ENCODE measurements at regions not wholly inside any gene's neighbourhood (a gene's known extent, or its start where the extent isn't known, plus 50 kb on each side); places are given as distances from the start of the nearest gene placed in this dataset.
"Not testable (repeated sequence)": the region's sequence is repeated elsewhere in the genome, so short reads cannot be mapped to it uniquely, and the experiment has no call there.

DNA sequence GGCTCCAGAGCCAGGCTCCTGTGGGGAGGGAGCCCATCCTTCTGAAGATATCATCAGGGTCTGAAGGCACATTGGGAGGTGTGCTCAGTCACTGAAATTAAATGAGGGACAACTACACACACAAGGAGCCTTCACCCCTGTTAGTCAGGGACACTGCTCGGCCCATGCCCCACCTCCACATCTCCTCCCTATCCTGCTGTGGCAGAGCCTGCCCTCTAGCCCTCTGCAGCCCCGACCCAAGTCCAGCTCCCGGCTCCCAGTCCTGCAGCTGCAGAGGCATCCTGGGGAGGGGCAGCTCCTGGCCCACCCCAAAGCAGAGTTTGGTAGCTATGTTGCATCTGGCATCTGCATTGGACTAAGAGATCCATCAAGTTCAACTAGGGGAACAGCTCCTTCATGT is 136.3 kb downstream of the ZNF248 start (continued):
- TF ChIP-seq, protein P1, sequence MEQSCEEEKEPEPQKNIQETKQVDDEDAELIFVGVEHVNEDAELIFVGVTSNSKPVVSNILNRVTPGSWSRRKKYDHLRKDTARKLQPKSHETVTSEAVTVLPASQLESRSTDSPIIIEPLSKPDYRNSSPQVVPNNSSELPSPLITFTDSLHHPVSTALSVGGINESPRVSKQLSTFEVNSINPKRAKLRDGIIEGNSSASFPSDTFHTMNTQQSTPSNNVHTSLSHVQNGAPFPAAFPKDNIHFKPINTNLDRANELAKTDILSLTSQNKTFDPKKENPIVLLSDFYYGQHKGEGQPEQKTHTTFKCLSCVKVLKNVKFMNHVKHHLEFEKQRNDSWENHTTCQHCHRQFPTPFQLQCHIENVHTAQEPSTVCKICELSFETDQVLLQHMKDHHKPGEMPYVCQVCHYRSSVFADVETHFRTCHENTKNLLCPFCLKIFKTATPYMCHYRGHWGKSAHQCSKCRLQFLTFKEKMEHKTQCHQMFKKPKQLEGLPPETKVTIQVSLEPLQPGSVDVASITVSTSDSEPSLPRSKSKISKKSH (CRISPR knock-in tag; IDR thresholded peaks at IDR 0.05; ENCODE audit: borderline replicate concordance), result no peak
- no peak for TF ChIP-seq SNAPC4 (CRISPR knock-in tag; IDR thresholded peaks at IDR 0.05)
- TF ChIP-seq ARID4A (CRISPR knock-in tag; IDR thresholded peaks at IDR 0.05; ENCODE audit: borderline replicate concordance), result no peak
- TF ChIP-seq PHF21A (CRISPR knock-in tag; IDR thresholded peaks at IDR 0.05), result no peak
- TF ChIP-seq, protein P2, sequence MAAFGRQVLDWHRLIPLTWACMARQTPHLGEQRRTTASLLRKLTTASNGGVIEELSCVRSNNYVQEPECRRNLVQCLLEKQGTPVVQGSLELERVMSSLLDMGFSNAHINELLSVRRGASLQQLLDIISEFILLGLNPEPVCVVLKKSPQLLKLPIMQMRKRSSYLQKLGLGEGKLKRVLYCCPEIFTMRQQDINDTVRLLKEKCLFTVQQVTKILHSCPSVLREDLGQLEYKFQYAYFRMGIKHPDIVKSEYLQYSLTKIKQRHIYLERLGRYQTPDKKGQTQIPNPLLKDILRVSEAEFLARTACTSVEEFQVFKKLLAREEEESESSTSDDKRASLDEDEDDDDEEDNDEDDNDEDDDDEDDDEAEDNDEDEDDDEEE (CRISPR knock-in tag; IDR thresholded peaks at IDR 0.05), result no peak

- H3K4me1 ChIP-seq (ENCODE audit: insufficient read depth, low read length); in situ Hi-C loops (cut with HindIII; ENCODE audit: extremely low pct_ligation_motif_present, low pct_unique_long_range_greater_than_20kb); BruUV-seq (replicated peaks); H2AFZ ChIP-seq (ENCODE audit: low read length); POLR2A ChIA-PET; H3K4me3 ChIP-seq (replicated peaks in 1 of 3; ENCODE audit: insufficient read depth in 1 of 3, low read depth in 2 of 3, low read length in 3 of 3); H3K9me3 ChIP-seq (ENCODE audit: low read length); H3K27me3 ChIP-seq (ENCODE audit: control insufficient read depth in 1 of 2, insufficient read depth in 2 of 2, low read length in 2 of 2); H3K9ac ChIP-seq (ENCODE audit: insufficient read depth, low read depth, low read length); H3K4me2 ChIP-seq (ENCODE audit: low read depth, low read length); intact Hi-C loops (cut with micrococcal nuclease; ENCODE audit: unreplicated experiment); H4K20me1 ChIP-seq (ENCODE audit: insufficient read depth, low read length); CTCF ChIA-PET (ENCODE audit: low intra/inter-chr PET ratio, low total read pairs); H3K36me3 ChIP-seq (replicated peaks in 1 of 2; ENCODE audit: control insufficient read depth in 1 of 2, insufficient read depth in 2 of 2, low read length in 2 of 2); FAIRE-seq; H3K27ac ChIP-seq (ENCODE audit: extremely low read length, insufficient read depth, low read length); H3K79me2 ChIP-seq (ENCODE audit: insufficient read depth, low read length); ATAC-seq; DNase-seq (ENCODE audit: low spot score): not testable (repeated sequence)
- 23% methylated on average over 6 of the region's 6 CpGs for WGBS (ENCODE audit: low lambda C conversion rate)
These were observed 139.3 kb downstream of the ZNF248 start for GRCh38 chr10:37718060-37718459.

All from HepG2 (cell line).